C4-2B (cell line): ENCODE measurements at regions not wholly inside any gene's neighbourhood (a gene's known extent, or its start where the extent isn't known, plus 50 kb on each side); places are given as distances from the start of the nearest gene placed in this dataset.
"Not testable (repeated sequence)": the region's sequence is repeated elsewhere in the genome, so short reads cannot be mapped to it uniquely, and the experiment has no call there.

Source experiments
- CTCF ChIP-seq: fragments of 450-650 bp; conservative IDR thresholded peaks from 2 replicates; pipeline ENCODE4 v1.5.1; 2017; ENCODE audit warnings: mild to moderate bottlenecking
- ZFX ChIP-seq: fragments of 450-650 bp; IDR thresholded peaks from 2 replicates; pipeline ENCODE4 v1.6.1; 2017

GRCh38 chr15:19844061-19844460, 697.5 kb downstream of the GOLGA6L6 start:
- TF ChIP-seq CTCF, ZFX: not testable (repeated sequence)
